HEK293 (cell line): ENCODE measurements at regions not wholly inside any gene's neighbourhood (a gene's known extent, or its start where the extent isn't known, plus 50 kb on each side); places are given as distances from the start of the nearest gene placed in this dataset.

Source experiments
- CTCF ChIA-PET: fragments of 350-600 bp; formaldehyde crosslinking; extraction: SDS; loops from one replicate; lab custom pipeline; 2021; ENCODE audit warnings: antibody characterized with exemption; lab: Yijun Ruan, JAX
- POLR2A ChIA-PET: fragments of 300-600 bp; formaldehyde crosslinking; extraction: SDS; loops from one replicate; lab custom pipeline; 2020; ENCODE audit warnings: antibody characterized with exemption, inconsistent platforms; lab: Yijun Ruan, JAX
- H3K27ac ChIP-seq: fragments of 200-500 bp; sonication (Bioruptor generic); 2 replicates; pipeline ENCODE4 v1.5.1; 2014; ENCODE audit warnings: low read depth, low read length, control low read depth, inconsistent platforms; ENCODE audit errors: extremely low read depth
- H3K36me3 ChIP-seq, 2 experiments: fragments of 200-500 bp in 1 of 2; sonication (Bioruptor generic) in 1 of 2; 1 replicate in 1 of 2; 2 replicates in 1 of 2; pipeline ENCODE4 v1.5.1; 2014 to 2017; ENCODE audit warnings: inconsistent platforms in 2 of 2, low read length in 2 of 2; ENCODE audit not compliant: control insufficient read depth in 2 of 2, insufficient read depth in 1 of 2
- H3K4me1 ChIP-seq: fragments of 200-500 bp; sonication (Bioruptor generic); 2 replicates; pipeline ENCODE4 v1.5.1; 2014; ENCODE audit warnings: mild to moderate bottlenecking, low read length, inconsistent platforms; ENCODE audit not compliant: control insufficient read depth, insufficient read depth
- H3K4me3 ChIP-seq: 2 replicates; pipeline ENCODE4 v1.5.1; 2011; ENCODE audit warnings: low read depth, mild to moderate bottlenecking, control low read depth, low read length, moderate library complexity
- H3K9me3 ChIP-seq: fragments of 200-500 bp; sonication (Bioruptor generic); 2 replicates; pipeline ENCODE4 v1.5.1; 2014; ENCODE audit warnings: low read depth, low read length, inconsistent platforms; ENCODE audit not compliant: control insufficient read depth, insufficient read depth
- FEZF1 ChIP-seq: fragments of 450-650 bp; formaldehyde crosslinking; IDR thresholded peaks from 2 replicates; pipeline ENCODE4 v1.5.1; 2016; ENCODE audit warnings: missing biosample characterization, missing genetic modification characterization
- HOXA7 ChIP-seq: sonication (generic); formaldehyde crosslinking; IDR thresholded peaks from 2 replicates; pipeline ENCODE4 v1.8.1; 2022; ENCODE audit warnings: missing genetic modification reagents, borderline replicate concordance
- KLF8 ChIP-seq: fragments of 450-650 bp; formaldehyde crosslinking; IDR thresholded peaks from 2 replicates; pipeline ENCODE4 v1.5.1; 2016; ENCODE audit warnings: missing biosample characterization, missing genetic modification characterization
- MEIS1 ChIP-seq: sonication (generic); formaldehyde crosslinking; IDR thresholded peaks from 2 replicates; pipeline ENCODE4 v1.8.1; 2022; ENCODE audit warnings: missing genetic modification reagents, mild to moderate bottlenecking, borderline replicate concordance
- OSR2 ChIP-seq: fragments of 450-650 bp; formaldehyde crosslinking; IDR thresholded peaks from 2 replicates; pipeline ENCODE4 v1.5.1; 2016; ENCODE audit warnings: missing biosample characterization, missing genetic modification characterization
- PRDM6 ChIP-seq: fragments of 450-650 bp; formaldehyde crosslinking; IDR thresholded peaks from 2 replicates; pipeline ENCODE4 v1.5.1; 2017; ENCODE audit warnings: missing biosample characterization, missing genetic modification characterization
- SCRT1 ChIP-seq: fragments of 450-650 bp; formaldehyde crosslinking; IDR thresholded peaks from 2 replicates; pipeline ENCODE4 v1.5.1; 2016; ENCODE audit warnings: missing biosample characterization, missing genetic modification characterization, borderline replicate concordance
- TCF7L2 ChIP-seq: IDR thresholded peaks from 2 replicates; pipeline ENCODE4 v1.6.1; 2011; ENCODE audit warnings: low read depth, mild to moderate bottlenecking, inconsistent platforms, low read length, moderate library complexity, borderline replicate concordance
- WT1 ChIP-seq: fragments of 450-650 bp; formaldehyde crosslinking; IDR thresholded peaks from 2 replicates; pipeline ENCODE4 v1.5.1; 2016; ENCODE audit warnings: missing biosample characterization, missing genetic modification characterization
- ZNF184 ChIP-seq: fragments of 450-650 bp; IDR thresholded peaks from 2 replicates; pipeline ENCODE4 v1.5.1; 2018; ENCODE audit warnings: missing biosample characterization, mild to moderate bottlenecking, missing genetic modification characterization
- ZNF23 ChIP-seq: fragments of 450-650 bp; formaldehyde crosslinking; IDR thresholded peaks from 2 replicates; pipeline ENCODE4 v1.5.1; 2016; ENCODE audit warnings: missing biosample characterization, missing genetic modification characterization, borderline replicate concordance
- ZNF24 ChIP-seq: fragments of 450-650 bp; formaldehyde crosslinking; IDR thresholded peaks from 2 replicates; pipeline ENCODE4 v1.5.1; 2016; ENCODE audit warnings: missing biosample characterization, missing genetic modification characterization
- ZNF292 ChIP-seq: fragments of 450-650 bp; formaldehyde crosslinking; IDR thresholded peaks from 2 replicates; pipeline ENCODE4 v1.5.1; 2016; ENCODE audit warnings: low read depth, missing biosample characterization, missing genetic modification characterization, borderline replicate concordance
- ZNF549 ChIP-seq: fragments of 450-650 bp; IDR thresholded peaks from 2 replicates; pipeline ENCODE4 v1.5.1; 2018; ENCODE audit warnings: missing biosample characterization, missing genetic modification characterization, mild to moderate bottlenecking, inconsistent platforms, moderate library complexity
- ZNF560 ChIP-seq: fragments of 450-650 bp; formaldehyde crosslinking; IDR thresholded peaks from 2 replicates; pipeline ENCODE4 v1.5.1; 2017; ENCODE audit warnings: missing biosample characterization, missing genetic modification characterization, borderline replicate concordance
- ZNF580 ChIP-seq: fragments of 450-650 bp; formaldehyde crosslinking; IDR thresholded peaks from 2 replicates; pipeline ENCODE4 v1.5.1; 2016; ENCODE audit warnings: missing biosample characterization, missing genetic modification characterization
- ZNF596 ChIP-seq: fragments of 450-650 bp; IDR thresholded peaks from 2 replicates; pipeline ENCODE4 v1.5.0; 2018; ENCODE audit warnings: missing biosample characterization, mild to moderate bottlenecking, missing genetic modification characterization, moderate library complexity
- ZNF600 ChIP-seq: fragments of 450-650 bp; formaldehyde crosslinking; IDR thresholded peaks from 2 replicates; pipeline ENCODE4 v1.5.1; 2016; ENCODE audit warnings: missing biosample characterization, missing genetic modification characterization
- ZNF621 ChIP-seq: fragments of 450-650 bp; formaldehyde crosslinking; IDR thresholded peaks from 2 replicates; pipeline ENCODE4 v1.5.1; 2017; ENCODE audit warnings: missing biosample characterization, missing genetic modification characterization
- ZNF624 ChIP-seq: fragments of 450-650 bp; formaldehyde crosslinking; IDR thresholded peaks from 2 replicates; pipeline ENCODE4 v1.5.1; 2017; ENCODE audit warnings: missing biosample characterization, missing genetic modification characterization
- ZNF677 ChIP-seq: fragments of 450-650 bp; IDR thresholded peaks from 2 replicates; pipeline ENCODE4 v1.5.0; 2018; ENCODE audit warnings: missing biosample characterization, mild to moderate bottlenecking, missing genetic modification characterization, moderate library complexity
- ZNF791 ChIP-seq: fragments of 450-650 bp; formaldehyde crosslinking; IDR thresholded peaks from 2 replicates; pipeline ENCODE4 v1.5.1; 2016; ENCODE audit warnings: missing biosample characterization, missing genetic modification characterization
- ZNF843 ChIP-seq: fragments of 450-650 bp; formaldehyde crosslinking; IDR thresholded peaks from 2 replicates; pipeline ENCODE4 v1.5.1; 2016; ENCODE audit warnings: missing biosample characterization, missing genetic modification characterization
- ZXDB ChIP-seq: fragments of 450-650 bp; formaldehyde crosslinking; IDR thresholded peaks from 2 replicates; pipeline ENCODE4 v1.5.1; 2016; ENCODE audit warnings: missing biosample characterization, missing genetic modification characterization
- TF ChIP-seq, protein P1 (sequence below): fragments of 450-650 bp; IDR thresholded peaks from 2 replicates; pipeline ENCODE4 v1.5.1; 2018; ENCODE audit warnings: missing biosample characterization, missing genetic modification characterization
- TF ChIP-seq, protein P2 (sequence below): fragments of 450-650 bp; formaldehyde crosslinking; IDR thresholded peaks from 2 replicates; pipeline ENCODE4 v1.5.1; 2016; ENCODE audit warnings: missing biosample characterization, missing genetic modification characterization

DNA sequence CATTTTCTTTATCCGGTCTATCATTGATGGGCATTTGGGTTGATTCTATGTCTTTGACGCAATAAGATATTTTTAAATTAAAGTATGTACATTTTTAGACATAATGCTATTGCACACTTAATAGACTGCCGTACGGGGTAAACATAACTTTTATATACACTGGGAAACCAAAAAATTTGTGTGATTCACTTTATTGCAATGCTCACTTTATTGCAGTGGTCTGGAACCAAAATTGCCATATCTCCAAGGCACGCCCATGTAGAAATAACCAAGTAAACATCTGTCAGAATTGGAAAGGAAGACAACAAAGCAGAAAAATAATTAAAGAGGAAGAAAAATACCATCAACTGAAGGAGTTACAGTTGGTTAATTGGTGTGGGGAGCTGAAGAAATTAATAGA is 205.8 kb upstream of the CTAGE1 start (continued):
- TF ChIP-seq, protein P1, sequence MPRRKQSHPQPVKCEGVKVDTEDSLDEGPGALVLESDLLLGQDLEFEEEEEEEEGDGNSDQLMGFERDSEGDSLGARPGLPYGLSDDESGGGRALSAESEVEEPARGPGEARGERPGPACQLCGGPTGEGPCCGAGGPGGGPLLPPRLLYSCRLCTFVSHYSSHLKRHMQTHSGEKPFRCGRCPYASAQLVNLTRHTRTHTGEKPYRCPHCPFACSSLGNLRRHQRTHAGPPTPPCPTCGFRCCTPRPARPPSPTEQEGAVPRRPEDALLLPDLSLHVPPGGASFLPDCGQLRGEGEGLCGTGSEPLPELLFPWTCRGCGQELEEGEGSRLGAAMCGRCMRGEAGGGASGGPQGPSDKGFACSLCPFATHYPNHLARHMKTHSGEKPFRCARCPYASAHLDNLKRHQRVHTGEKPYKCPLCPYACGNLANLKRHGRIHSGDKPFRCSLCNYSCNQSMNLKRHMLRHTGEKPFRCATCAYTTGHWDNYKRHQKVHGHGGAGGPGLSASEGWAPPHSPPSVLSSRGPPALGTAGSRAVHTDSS (tag by site-specific recombination) = no peak
- TF ChIP-seq MEIS1 (CRISPR knock-in tag) = no peak
- TF ChIP-seq ZNF24 = no peak
- TF ChIP-seq ZNF621 (tag by site-specific recombination) = no peak
- no peak for TF ChIP-seq KLF8 (tag by site-specific recombination)
- TF ChIP-seq, all 188 proteins: peak for 0

- Histone ChIP-seq H3K4me3 (no peak overlapping the region), H3K4me1 (peaks cover 7% of the 10 kb centered on the region), H3K27ac (no peak overlapping the region), H3K9me3 (no peaks in the 10 kb centered on the region), H3K36me3 (no peaks in the 10 kb centered on the region)
- ChIA-PET CTCF (interaction anchor here (0.7 kb wide), 1 partner anchor 627 kb away, joined by 4 read pairs; no protein-coding TSS in a partner anchor), POLR2A (no interaction called here)
- peak; percentile 77 for TF ChIP-seq ZNF843 (tag by site-specific recombination)
- TF ChIP-seq ZNF560 = no peak
- TF ChIP-seq OSR2 = peak; percentile 81
- TF ChIP-seq ZNF23 (tag by site-specific recombination) = no peak
- 0 out of 2 replicates have a peak, but pooled peaks have one; percentile 49 for TF ChIP-seq ZNF580 (tag by site-specific recombination)
- no peak for TF ChIP-seq ZNF549 (tag by site-specific recombination)
- peak; percentile 61 for TF ChIP-seq ZXDB (tag by site-specific recombination)
- TF ChIP-seq FEZF1 (tag by site-specific recombination) = peak; percentile 83
- peak; percentile 41 for TF ChIP-seq PRDM6 (tag by site-specific recombination)
- TF ChIP-seq SCRT1 (tag by site-specific recombination) = peak; percentile 62; the same call in 1 of the 2 replicates
- no peak for TF ChIP-seq ZNF600 (tag by site-specific recombination)
- peak; percentile 46; the same call in 1 of the 2 replicates for TF ChIP-seq TCF7L2
These were observed 206.5 kb upstream of the CTAGE1 start for GRCh38 chr18:22624176-22624575.

- no peaks in the 10 kb centered on the region for H3K36me3 ChIP-seq
- no peaks in the 10 kb centered on the region for H3K9me3 ChIP-seq
- H3K27ac ChIP-seq = no peak overlapping the region
- POLR2A ChIA-PET = no interaction called here
- H3K4me1 ChIP-seq = peaks cover 7% of the 10 kb centered on the region
- no peak overlapping the region for H3K4me3 ChIP-seq
- TF ChIP-seq ZNF677 (tag by site-specific recombination) = no peak
- TF ChIP-seq WT1 = no peak
- TF ChIP-seq ZNF596 (tag by site-specific recombination) = no peak
- TF ChIP-seq ZNF292 (tag by site-specific recombination) = no peak
- no peak for TF ChIP-seq HOXA7 (CRISPR knock-in tag)
- TF ChIP-seq, protein P2, sequence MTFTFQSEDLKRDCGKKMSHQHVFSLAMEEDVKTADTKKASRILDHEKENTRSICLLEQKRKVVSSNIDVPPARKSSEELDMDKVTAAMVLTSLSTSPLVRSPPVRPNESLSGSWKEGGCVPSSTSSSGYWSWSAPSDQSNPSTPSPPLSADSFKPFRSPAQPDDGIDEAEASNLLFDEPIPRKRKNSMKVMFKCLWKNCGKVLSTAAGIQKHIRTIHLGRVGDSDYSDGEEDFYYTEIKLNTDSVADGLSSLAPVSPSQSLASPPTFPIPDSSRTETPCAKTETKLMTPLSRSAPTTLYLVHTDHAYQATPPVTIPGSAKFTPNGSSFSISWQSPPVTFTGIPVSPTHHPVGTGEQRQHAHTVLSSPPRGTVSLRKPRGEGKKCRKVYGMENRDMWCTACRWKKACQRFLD = no peak
- TF ChIP-seq ZNF791 = no peak
- TF ChIP-seq ZNF624 = no peak
- no peak for TF ChIP-seq ZNF184 (tag by site-specific recombination)
- TF ChIP-seq OSR2 = no peak
- CTCF ChIA-PET = no interaction called here
These were observed 207.7 kb upstream of the CTAGE1 start for GRCh38 chr18:22625406-22625805.
